Transverse colon (tissue), 4 donors: ENCODE measurements at regions not wholly inside any gene's neighbourhood (a gene's known extent, or its start where the extent isn't known, plus 50 kb on each side); places are given as distances from the start of the nearest gene placed in this dataset.

Experiments
- CTCF ChIP-seq, 5 experiments: fragments of 200-600 bp in 3 of 5; fragments of 450-650 bp in 2 of 5; sonication (generic) in 3 of 5; IDR thresholded peaks; 1 replicate in 2 of 5; 2 replicates in 3 of 5; pipeline ENCODE4 v1.5.1; 2016 to 2017; ENCODE audit warnings: antibody characterized with exemption in 5 of 5, inconsistent platforms in 3 of 5, mild to moderate bottlenecking in 2 of 5, moderate library complexity in 1 of 5
- POLR2A ChIP-seq: fragments of 450-650 bp; IDR thresholded peaks from one replicate; pipeline ENCODE4 v1.6.1; 2016; ENCODE audit warnings: antibody characterized with exemption, mild to moderate bottlenecking, moderate library complexity
- POLR2AphosphoS5 ChIP-seq, 3 donors: sonication (generic); formaldehyde crosslinking; IDR thresholded peaks; one replicate each; pipeline ENCODE4 v1.6.1; 2016; ENCODE audit warnings: antibody characterized with exemption in 3 of 3

DNA sequence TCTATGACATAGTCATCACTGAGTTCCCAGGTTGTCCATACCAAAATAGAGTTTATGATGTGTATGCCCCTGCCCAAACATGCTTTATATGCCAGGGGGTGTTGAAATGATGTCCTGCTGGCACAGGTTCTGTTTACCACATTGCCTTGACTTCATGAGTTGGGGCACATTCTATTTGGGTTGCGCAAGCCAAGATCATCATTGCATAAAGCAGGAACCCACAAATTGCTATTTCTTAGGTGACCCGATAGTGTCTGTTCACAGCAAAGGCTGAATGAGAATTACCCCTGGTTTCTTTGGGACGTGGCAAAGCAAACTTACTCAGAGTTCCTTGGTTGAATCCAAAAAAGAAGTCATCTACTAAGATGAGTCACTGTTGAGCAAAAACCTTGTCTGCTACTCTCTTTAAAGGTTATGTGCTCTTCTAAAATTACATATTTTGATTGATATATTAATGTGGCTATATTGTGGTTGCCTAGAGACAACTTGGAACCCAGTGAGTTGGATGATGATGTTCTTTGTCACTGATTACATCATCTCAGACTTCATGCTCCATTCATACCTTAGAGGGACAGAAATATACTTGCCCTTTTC, 912.6 kb upstream of the SOX9 start:
- TF ChIP-seq CTCF (IDR thresholded peaks at IDR 0.05) (no peak), POLR2A (no peak), POLR2AphosphoS5 (IDR thresholded peaks at IDR 0.05) (no peak)
